Esophagus squamous epithelium (tissue), 4 donors: ENCODE measurements at regions not wholly inside any gene's neighbourhood (a gene's known extent, or its start where the extent isn't known, plus 50 kb on each side); places are given as distances from the start of the nearest gene placed in this dataset.

ENCODE experiments used
- POLR2A ChIP-seq, 4 donors: fragments of 450-650 bp; IDR thresholded peaks; one replicate each; pipeline ENCODE4 v1.6.1; 2017; ENCODE audit warnings: antibody characterized with exemption in 4 of 4, mild to moderate bottlenecking in 4 of 4, moderate library complexity in 3 of 4
- TF ChIP-seq, protein P1 (sequence below), 6 experiments: fragments of 450-650 bp in 4 of 6; fragments of 200-600 bp in 2 of 6; sonication (generic) in 2 of 6; IDR thresholded peaks; one replicate each; pipeline ENCODE4 v1.5.1; 2016 to 2019; ENCODE audit warnings: antibody characterized with exemption in 6 of 6, mild to moderate bottlenecking in 4 of 6, moderate library complexity in 4 of 6

DNA sequence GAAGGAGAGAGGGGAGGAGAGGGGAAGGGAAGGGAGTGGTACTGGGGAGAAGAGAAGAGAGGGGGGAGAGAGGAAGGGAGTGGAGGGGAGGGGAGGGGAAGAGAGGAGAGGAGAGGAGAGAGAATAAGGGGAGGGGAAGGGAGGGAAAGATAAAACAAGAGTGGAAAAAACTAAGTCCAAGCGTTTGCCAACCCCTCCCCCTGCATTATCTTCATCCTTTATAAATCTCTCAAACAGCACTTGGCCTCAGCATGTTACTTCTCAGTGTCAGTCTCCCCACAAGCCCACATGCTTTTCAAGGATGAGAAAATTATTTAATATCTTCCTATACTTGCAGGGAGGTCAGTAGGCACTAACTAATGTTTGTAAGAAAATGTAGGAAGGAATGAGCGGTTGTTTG is 204.5 kb downstream of the LSM5 start:
- TF ChIP-seq, protein P1, sequence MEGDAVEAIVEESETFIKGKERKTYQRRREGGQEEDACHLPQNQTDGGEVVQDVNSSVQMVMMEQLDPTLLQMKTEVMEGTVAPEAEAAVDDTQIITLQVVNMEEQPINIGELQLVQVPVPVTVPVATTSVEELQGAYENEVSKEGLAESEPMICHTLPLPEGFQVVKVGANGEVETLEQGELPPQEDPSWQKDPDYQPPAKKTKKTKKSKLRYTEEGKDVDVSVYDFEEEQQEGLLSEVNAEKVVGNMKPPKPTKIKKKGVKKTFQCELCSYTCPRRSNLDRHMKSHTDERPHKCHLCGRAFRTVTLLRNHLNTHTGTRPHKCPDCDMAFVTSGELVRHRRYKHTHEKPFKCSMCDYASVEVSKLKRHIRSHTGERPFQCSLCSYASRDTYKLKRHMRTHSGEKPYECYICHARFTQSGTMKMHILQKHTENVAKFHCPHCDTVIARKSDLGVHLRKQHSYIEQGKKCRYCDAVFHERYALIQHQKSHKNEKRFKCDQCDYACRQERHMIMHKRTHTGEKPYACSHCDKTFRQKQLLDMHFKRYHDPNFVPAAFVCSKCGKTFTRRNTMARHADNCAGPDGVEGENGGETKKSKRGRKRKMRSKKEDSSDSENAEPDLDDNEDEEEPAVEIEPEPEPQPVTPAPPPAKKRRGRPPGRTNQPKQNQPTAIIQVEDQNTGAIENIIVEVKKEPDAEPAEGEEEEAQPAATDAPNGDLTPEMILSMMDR (IDR thresholded peaks at IDR 0.05): no peak
- no peak for TF ChIP-seq POLR2A (IDR thresholded peaks at IDR 0.05)
